Neural progenitor cell (in vitro differentiated cells): ENCODE measurements at regions not wholly inside any gene's neighbourhood (a gene's known extent, or its start where the extent isn't known, plus 50 kb on each side); places are given as distances from the start of the nearest gene placed in this dataset.
A peak's percentile ranks its signal among the peaks of the same experiment; 100 is the strongest.

Source experiments
- DNase-seq: peaks from one replicate; pipeline ENCODE4 v3.0.0-alpha.2; 2016; ENCODE audit warnings: low spot score
- H2AFZ ChIP-seq: fragments of 200-600 bp; sonication (generic); replicated peaks from 2 replicates; pipeline ENCODE4 v1.6.1; 2016; ENCODE audit warnings: antibody characterized with exemption
- H3F3A ChIP-seq: fragments of 200-600 bp; sonication (generic); 2 replicates; pipeline ENCODE4 v1.6.1; 2016; ENCODE audit warnings: antibody characterized with exemption, low read depth
- H3K27ac ChIP-seq: fragments of 200-600 bp; sonication (generic); 2 replicates; pipeline ENCODE4 v1.5.1; 2016; ENCODE audit warnings: mild to moderate bottlenecking
- H3K27me3 ChIP-seq: fragments of 200-600 bp; sonication (generic); 2 replicates; pipeline ENCODE4 v1.6.1; 2016; ENCODE audit warnings: mild to moderate bottlenecking, moderate library complexity
- H3K36me3 ChIP-seq: fragments of 200-600 bp; sonication (generic); 2 replicates; pipeline ENCODE4 v1.5.1; 2016
- H3K4me1 ChIP-seq: fragments of 200-600 bp; sonication (generic); 2 replicates; pipeline ENCODE4 v1.6.1; 2016; ENCODE audit warnings: mixed run types
- H3K4me2 ChIP-seq: fragments of 200-600 bp; sonication (generic); 2 replicates; pipeline ENCODE4 v1.6.1; 2016
- H3K4me3 ChIP-seq: fragments of 200-600 bp; sonication (generic); 2 replicates; pipeline ENCODE4 v1.5.1; 2016
- H3K79me2 ChIP-seq: fragments of 200-600 bp; sonication (generic); 2 replicates; pipeline ENCODE4 v1.6.1; 2016; ENCODE audit warnings: low read depth
- H3K9ac ChIP-seq: fragments of 200-600 bp; sonication (generic); 2 replicates; pipeline ENCODE4 v1.6.1; 2016
- H3K9me3 ChIP-seq: fragments of 200-600 bp; sonication (generic); 2 replicates; pipeline ENCODE4 v1.5.1; 2016; ENCODE audit warnings: low read depth
- H4K20me1 ChIP-seq: fragments of 200-600 bp; sonication (generic); 2 replicates; pipeline ENCODE4 v1.6.1; 2016; ENCODE audit warnings: low read depth
- H3K27ac Mint-ChIP-seq: 3 replicates; pipeline ENCODE4 v1.8.0; 2021; ENCODE audit warnings: mixed read lengths
- H3K27me3 Mint-ChIP-seq: 2 replicates; pipeline ENCODE4 v1.8.0; 2022; ENCODE audit warnings: low read depth, mild to moderate bottlenecking, inconsistent platforms, moderate library complexity, mixed read lengths; ENCODE audit not compliant: insufficient read depth
- H3K36me3 Mint-ChIP-seq: 3 replicates; pipeline ENCODE4 v1.8.0; 2021; ENCODE audit warnings: mixed read lengths
- H3K4me1 Mint-ChIP-seq: 3 replicates; pipeline ENCODE4 v1.8.0; 2021; ENCODE audit warnings: mixed read lengths
- H3K4me3 Mint-ChIP-seq: 3 replicates; pipeline ENCODE4 v1.8.0; 2021; ENCODE audit warnings: mild to moderate bottlenecking, moderate library complexity, mixed read lengths
- H3K9me3 Mint-ChIP-seq: 3 replicates; pipeline ENCODE4 v1.8.0; 2020; ENCODE audit warnings: mixed read lengths
- CTCF ChIP-seq: fragments of 200-600 bp; sonication (generic); IDR thresholded peaks from 2 replicates; pipeline ENCODE4 v1.5.1; 2017; ENCODE audit warnings: antibody characterized with exemption, mild to moderate bottlenecking
- EZH2 ChIP-seq: fragments of 200-600 bp; sonication (generic); IDR thresholded peaks from 2 replicates; pipeline ENCODE4 v1.6.1; 2017; ENCODE audit warnings: antibody characterized with exemption, mild to moderate bottlenecking, moderate library complexity
- EZH2phosphoT487 ChIP-seq: fragments of 200-600 bp; sonication (generic); IDR thresholded peaks from 2 replicates; pipeline ENCODE4 v1.6.1; 2017; ENCODE audit warnings: antibody characterized with exemption

GRCh38 chr2:10223932-10224720 is 78.6 kb upstream of the HPCAL1 start:
- peak; percentile 8 for DNase-seq
- Mint-ChIP-seq H3K9me3 (peaks cover 2% of the 10 kb centered on the region), H3K27ac (no peak overlapping the region), H3K4me3 (no peak overlapping the region), H3K36me3 (no peaks in the 10 kb centered on the region), H3K4me1 (peaks cover 56% of the 10 kb centered on the region), H3K27me3 (peaks cover 17% of the 10 kb centered on the region)
- H2AFZ ChIP-seq: no peak overlapping the region
- no peaks in the 10 kb centered on the region for H3K9me3 ChIP-seq
- no peaks in the 10 kb centered on the region for H3K27me3 ChIP-seq
- H3F3A ChIP-seq: peaks cover 4% of the 10 kb centered on the region
- no peak overlapping the region for H3K4me2 ChIP-seq
- no peaks in the 10 kb centered on the region for H4K20me1 ChIP-seq
- no peak overlapping the region for H3K4me3 ChIP-seq
- no peak overlapping the region for H3K9ac ChIP-seq
- no peaks in the 10 kb centered on the region for H3K36me3 ChIP-seq
- no peak overlapping the region for H3K27ac ChIP-seq
- TF ChIP-seq EZH2phosphoT487: no peak
- TF ChIP-seq CTCF: peak; percentile 11
- H3K4me1 ChIP-seq: peaks cover 9% of the 10 kb centered on the region
- no peaks in the 10 kb centered on the region for H3K79me2 ChIP-seq

DNA sequence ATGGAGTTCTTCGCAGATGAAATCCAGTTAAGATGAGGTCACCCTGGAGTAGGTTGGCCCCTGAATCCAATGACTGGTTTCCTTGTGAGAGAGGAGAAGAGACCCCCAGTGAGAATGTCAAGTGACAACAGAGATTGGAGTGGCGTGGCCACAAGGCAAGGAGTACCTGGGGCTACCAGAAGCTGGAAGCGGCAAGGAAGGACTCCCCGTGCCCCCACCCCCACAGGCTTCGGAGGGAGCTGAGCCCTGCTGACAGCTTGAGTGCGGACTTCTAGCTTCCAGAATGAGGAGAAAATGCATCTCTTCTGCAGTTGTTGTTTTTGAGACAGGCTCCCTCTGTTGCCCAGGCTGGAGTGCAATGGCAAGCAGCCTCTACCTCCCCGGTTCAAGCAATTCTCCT is 78.0 kb upstream of the HPCAL1 start:
- Histone ChIP-seq H3K27me3 (no peaks in the 10 kb centered on the region), H3K27ac (no peak overlapping the region), H2AFZ (no peak overlapping the region), H3K9me3 (no peaks in the 10 kb centered on the region), H3K4me2 (no peak overlapping the region), H4K20me1 (no peaks in the 10 kb centered on the region), H3F3A (peaks cover 4% of the 10 kb centered on the region), H3K9ac (no peak overlapping the region), H3K4me3 (no peak overlapping the region), H3K79me2 (no peaks in the 10 kb centered on the region), H3K4me1 (peaks cover 9% of the 10 kb centered on the region), H3K36me3 (no peaks in the 10 kb centered on the region)
- no peak for TF ChIP-seq EZH2
- TF ChIP-seq CTCF: no peak
- no peak for TF ChIP-seq EZH2phosphoT487
- no peak for DNase-seq
- H3K36me3 Mint-ChIP-seq: no peaks in the 10 kb centered on the region
- peaks cover 2% of the 10 kb centered on the region for H3K9me3 Mint-ChIP-seq
- no peak overlapping the region for H3K27ac Mint-ChIP-seq
- H3K4me1 Mint-ChIP-seq: peaks cover 59% of the 10 kb centered on the region
- peaks cover 17% of the 10 kb centered on the region for H3K27me3 Mint-ChIP-seq
- no peak overlapping the region for H3K4me3 Mint-ChIP-seq

DNA sequence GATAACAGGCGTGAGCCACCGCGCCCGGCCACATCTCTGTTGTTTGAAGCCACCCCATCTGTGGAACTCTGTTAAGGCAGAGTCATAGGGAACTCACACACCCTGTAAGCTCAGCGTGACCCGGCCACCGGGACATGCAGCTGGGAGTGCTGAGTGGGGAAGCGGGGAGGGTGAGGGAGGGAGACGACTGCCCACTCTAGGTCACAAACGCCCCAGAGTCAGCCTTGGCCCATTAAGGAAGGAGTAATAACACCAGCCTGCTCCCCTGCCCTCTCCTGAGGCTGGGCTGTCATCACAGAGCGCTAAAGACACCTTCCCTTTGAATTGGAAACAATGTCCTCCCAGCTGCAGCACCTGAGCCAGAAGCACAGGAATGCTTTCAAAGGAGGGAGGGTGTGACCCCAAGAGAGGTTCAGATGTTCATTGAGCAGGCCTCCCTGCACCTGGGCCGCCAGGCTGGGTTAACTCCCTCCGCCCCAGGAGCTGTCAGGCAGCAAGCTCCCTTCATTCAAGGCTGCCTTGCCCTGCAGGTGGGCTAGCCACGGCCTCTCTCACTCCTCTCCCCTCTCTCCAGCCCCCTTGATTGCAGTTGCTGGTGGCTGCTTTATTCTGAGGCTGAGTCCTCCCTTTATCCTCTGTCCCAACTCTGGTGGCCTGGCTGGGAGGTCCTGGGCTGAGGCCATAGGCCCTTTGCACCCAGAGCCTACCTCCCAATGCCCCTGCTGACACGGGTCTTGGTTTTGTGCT is 77.2 kb upstream of the HPCAL1 start:
- Mint-ChIP-seq H3K27me3 (peaks cover 16% of the 10 kb centered on the region), H3K4me1 (peaks cover 53% of the 10 kb centered on the region), H3K36me3 (no peaks in the 10 kb centered on the region), H3K27ac (no peak overlapping the region), H3K4me3 (no peak overlapping the region), H3K9me3 (peaks cover 2% of the 10 kb centered on the region)
- H3K36me3 ChIP-seq: no peaks in the 10 kb centered on the region
- H3K79me2 ChIP-seq: no peaks in the 10 kb centered on the region
- H3K9ac ChIP-seq: no peak overlapping the region
- peak; percentile 52 for DNase-seq
- no peak overlapping the region for H3K4me3 ChIP-seq
- H3K4me1 ChIP-seq: peaks cover 9% of the 10 kb centered on the region
- no peaks in the 10 kb centered on the region for H3K27me3 ChIP-seq
- H4K20me1 ChIP-seq: no peaks in the 10 kb centered on the region
- H2AFZ ChIP-seq: no peak overlapping the region
- no peaks in the 10 kb centered on the region for H3K9me3 ChIP-seq
- H3F3A ChIP-seq: peaks cover 4% of the 10 kb centered on the region
- no peak overlapping the region for H3K27ac ChIP-seq
- TF ChIP-seq EZH2 (no peak), EZH2phosphoT487 (no peak), CTCF (no peak)
- no peak overlapping the region for H3K4me2 ChIP-seq
